ENCODE measurements at regions not wholly inside any gene's neighbourhood (a gene's known extent, or its start where the extent isn't known, plus 50 kb on each side); places are given as distances from the start of the nearest gene placed in this dataset.

GRCh38 chr22:26905640-26906039 lies 248.3 kb downstream of the MIAT start:
- no peak for TF ChIP-seq GATA2 (IDR thresholded peaks at IDR 0.05; ENCODE audit: low read depth, low read length)
- TF ChIP-seq GATA3 (IDR thresholded peaks at IDR 0.05; ENCODE audit: low read depth, low read length) = no peak
